Muscle layer of colon (tissue), 2 donors: ENCODE measurements at regions not wholly inside any gene's neighbourhood (a gene's known extent, or its start where the extent isn't known, plus 50 kb on each side); places are given as distances from the start of the nearest gene placed in this dataset.

Source experiments
- H3K27ac ChIP-seq: one replicate; pipeline ENCODE4 v1.7.0; 2013; ENCODE audit warnings: low read depth, mild to moderate bottlenecking, low read length, moderate library complexity
- H3K27me3 ChIP-seq, 2 donors: one replicate each; pipeline ENCODE4 v1.7.0; 2013; ENCODE audit warnings: low read length in 2 of 2, mild to moderate bottlenecking in 2 of 2; ENCODE audit not compliant: insufficient read depth in 2 of 2, control insufficient read depth in 1 of 2
- H3K36me3 ChIP-seq: one replicate; pipeline ENCODE4 v1.7.0; 2013; ENCODE audit warnings: mild to moderate bottlenecking, low read length; ENCODE audit not compliant: insufficient read depth
- H3K4me1 ChIP-seq: one replicate; pipeline ENCODE4 v1.7.0; 2013; ENCODE audit warnings: mild to moderate bottlenecking, low read length; ENCODE audit not compliant: insufficient read depth
- H3K4me3 ChIP-seq, 2 donors: one replicate each; pipeline ENCODE4 v1.7.0; 2013; ENCODE audit warnings: low read length in 2 of 2, low read depth in 1 of 2, mild to moderate bottlenecking in 1 of 2, moderate library complexity in 1 of 2
- H3K9ac ChIP-seq: one replicate; pipeline ENCODE4 v1.7.0; 2013; ENCODE audit warnings: low read length
- H3K9me3 ChIP-seq: one replicate; pipeline ENCODE4 v1.7.0; 2013; ENCODE audit warnings: mild to moderate bottlenecking, low read length
- donor health status: abdominal sarcoma.
- donor health status: Adenocarcinoma of cecum.

DNA sequence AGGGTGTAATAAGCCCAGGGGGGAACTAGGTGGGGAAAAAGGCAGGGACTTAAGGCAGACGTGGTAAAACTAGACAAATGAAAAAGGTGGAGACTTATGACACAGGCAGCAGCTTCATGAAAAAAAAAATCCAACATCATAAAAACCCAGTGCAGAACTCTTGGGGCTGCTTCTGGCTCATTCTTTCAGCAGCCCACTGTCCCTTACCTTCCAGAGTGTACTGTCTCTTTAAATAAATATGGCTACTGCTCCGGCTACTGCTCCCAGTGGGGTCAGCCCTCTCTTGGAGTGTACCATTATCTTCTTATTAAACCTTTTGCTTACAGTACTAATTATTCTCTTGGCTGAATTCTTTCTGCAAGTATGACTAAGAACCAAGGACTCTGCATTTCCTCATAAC lies 699.5 kb downstream of the DSC3 start:
- H3K36me3 ChIP-seq = no peaks in the 10 kb centered on the region
- H3K4me3 ChIP-seq = no peak overlapping the region
- H3K9ac ChIP-seq = no peak overlapping the region
- H3K27me3 ChIP-seq = no peaks in the 10 kb centered on the region
- H3K27ac ChIP-seq = no peak overlapping the region
- no peaks in the 10 kb centered on the region for H3K9me3 ChIP-seq
- H3K4me1 ChIP-seq = peaks cover 8% of the 10 kb centered on the region

DNA sequence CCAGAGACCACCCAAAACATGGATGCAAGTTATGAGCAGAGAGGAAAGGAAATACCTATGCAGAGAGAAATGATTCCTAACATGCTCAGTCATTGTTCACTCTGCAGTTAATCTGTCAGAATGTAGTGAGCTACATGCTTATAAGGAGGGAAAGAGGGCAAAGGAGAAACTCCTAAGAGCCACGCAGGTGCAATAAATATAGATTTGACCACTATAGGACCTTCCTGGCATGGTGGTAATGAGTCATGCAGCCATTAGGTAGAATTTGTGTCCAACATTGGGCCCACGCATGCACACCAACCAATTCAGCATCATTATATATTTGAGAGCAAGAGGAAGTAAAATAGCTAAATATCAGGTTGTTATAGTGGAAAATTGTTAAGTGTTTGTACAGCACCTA lies 699.9 kb downstream of the DSC3 start:
- Histone ChIP-seq H3K27ac (no peak overlapping the region), H3K9me3 (no peaks in the 10 kb centered on the region), H3K4me3 (no peak overlapping the region), H3K9ac (no peak overlapping the region), H3K4me1 (peaks cover 8% of the 10 kb centered on the region), H3K36me3 (no peaks in the 10 kb centered on the region), H3K27me3 (no peaks in the 10 kb centered on the region)

DNA sequence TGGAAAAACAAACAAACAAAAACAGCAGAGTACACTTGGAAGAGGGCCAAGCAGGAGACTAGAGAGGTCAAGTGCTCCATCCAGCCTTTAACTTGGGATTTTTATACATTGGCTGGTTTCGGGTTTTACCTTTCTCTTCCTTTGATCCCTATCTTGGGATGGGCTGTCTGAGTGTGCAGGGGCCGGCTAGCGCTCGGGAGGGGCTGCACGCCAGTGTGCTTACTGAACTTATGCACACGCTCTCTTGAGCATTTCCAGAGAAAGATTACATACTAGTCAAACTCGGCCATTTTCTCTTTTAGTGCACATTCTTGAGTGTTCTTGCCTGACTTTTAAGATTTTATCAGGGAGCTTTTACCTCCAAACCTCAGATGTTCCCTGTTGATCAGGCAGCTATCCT lies 707.8 kb downstream of the DSC3 start:
- H3K27ac ChIP-seq = no peak overlapping the region
- H3K4me1 ChIP-seq = no peaks in the 10 kb centered on the region
- H3K9ac ChIP-seq = no peak overlapping the region
- H3K27me3 ChIP-seq = no peaks in the 10 kb centered on the region
- no peaks in the 10 kb centered on the region for H3K36me3 ChIP-seq
- H3K4me3 ChIP-seq = no peak overlapping the region
- no peaks in the 10 kb centered on the region for H3K9me3 ChIP-seq

DNA sequence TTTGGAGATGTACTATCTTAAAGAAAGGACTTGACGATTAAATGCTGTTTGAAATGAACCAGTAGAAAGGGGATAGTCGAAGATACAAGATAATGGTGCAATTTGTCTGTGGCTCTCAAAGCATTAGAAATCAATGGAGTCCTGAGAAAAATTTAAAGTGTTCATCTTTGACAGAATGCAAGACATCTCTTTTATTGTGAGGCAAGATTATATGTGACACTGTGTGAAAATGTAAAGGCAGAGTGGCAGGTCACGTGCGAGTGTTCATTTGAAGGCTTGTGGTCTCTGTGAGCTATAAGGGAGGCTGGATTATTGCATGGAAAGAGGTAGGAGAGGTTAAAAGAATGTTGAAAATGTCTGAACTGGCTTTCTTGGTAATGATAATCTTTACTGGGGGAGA lies 709.2 kb downstream of the DSC3 start:
- Histone ChIP-seq H3K4me1 (no peaks in the 10 kb centered on the region), H3K9me3 (no peaks in the 10 kb centered on the region)

DNA sequence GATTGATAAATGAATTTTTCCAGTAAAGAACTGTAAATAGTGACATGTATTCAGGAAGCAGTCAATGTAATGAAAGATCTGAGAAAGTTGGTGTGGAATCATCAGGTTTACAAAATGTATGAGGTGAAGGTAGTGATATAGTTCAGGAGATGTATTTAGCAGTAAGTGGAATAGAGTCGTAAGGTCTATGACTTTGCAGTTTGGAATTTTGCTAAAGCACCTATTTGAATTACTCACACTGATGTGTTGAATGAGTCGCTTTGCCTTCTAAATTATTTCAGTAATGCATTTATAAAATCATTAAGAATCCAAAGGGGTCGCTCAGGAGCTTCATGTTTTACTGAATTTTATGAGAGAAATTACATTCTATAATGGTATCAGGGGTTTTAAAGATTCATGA lies 713.7 kb downstream of the DSC3 start:
- H3K9me3 ChIP-seq = no peaks in the 10 kb centered on the region
- H3K9ac ChIP-seq = no peak overlapping the region
- no peak overlapping the region for H3K27ac ChIP-seq
- no peaks in the 10 kb centered on the region for H3K4me1 ChIP-seq
- no peaks in the 10 kb centered on the region for H3K36me3 ChIP-seq
- H3K27me3 ChIP-seq = no peaks in the 10 kb centered on the region
- H3K4me3 ChIP-seq = no peak overlapping the region

More for the DNA sequence above, 709.2 kb downstream of the DSC3 start:
- H3K27ac ChIP-seq = no peak overlapping the region
- H3K36me3 ChIP-seq = no peaks in the 10 kb centered on the region
- H3K27me3 ChIP-seq = no peaks in the 10 kb centered on the region
- no peak overlapping the region for H3K9ac ChIP-seq
- H3K4me3 ChIP-seq = no peak overlapping the region

DNA sequence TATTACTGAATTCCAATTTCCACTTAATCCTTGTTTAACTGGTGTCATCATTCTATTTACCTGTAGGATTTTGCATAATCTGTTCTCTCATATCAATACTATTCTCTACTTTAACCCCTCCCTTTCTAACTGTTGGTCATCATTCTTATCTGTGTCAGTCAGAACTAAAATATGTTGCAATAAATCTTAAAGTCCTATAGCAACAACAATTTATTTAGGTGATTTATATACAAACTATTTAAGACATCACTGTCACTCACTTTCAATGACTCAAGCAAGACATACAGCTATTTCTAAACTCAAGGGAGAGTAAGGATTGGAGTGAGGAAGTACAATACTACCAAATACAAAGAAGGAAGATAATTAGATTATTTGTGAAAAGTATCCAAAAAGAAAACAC lies 740.4 kb downstream of the DSC3 start:
- no peaks in the 10 kb centered on the region for H3K4me1 ChIP-seq
- no peak overlapping the region for H3K27ac ChIP-seq
- H3K27me3 ChIP-seq = no peaks in the 10 kb centered on the region
- no peaks in the 10 kb centered on the region for H3K9me3 ChIP-seq
- H3K36me3 ChIP-seq = no peaks in the 10 kb centered on the region
- no peak overlapping the region for H3K9ac ChIP-seq
- no peak overlapping the region for H3K4me3 ChIP-seq

DNA sequence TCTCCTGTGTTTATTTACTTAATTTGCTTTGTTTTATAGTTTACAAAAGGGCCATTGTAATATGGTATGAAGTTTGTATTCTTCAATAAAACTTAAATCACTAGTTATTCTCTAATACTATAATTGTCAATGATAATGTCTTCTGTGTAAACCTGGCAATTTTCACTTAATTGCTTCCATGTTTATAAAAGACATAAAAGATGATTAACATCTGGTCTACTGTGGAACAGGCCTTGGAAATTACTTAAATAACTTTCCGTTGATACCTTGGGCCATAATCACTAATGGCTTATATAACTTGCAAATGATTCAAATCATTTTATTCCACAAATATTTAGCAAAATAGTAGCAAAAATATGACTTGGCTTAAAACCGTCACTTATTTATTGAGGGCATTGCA lies 743.8 kb downstream of the DSC3 start:
- Histone ChIP-seq H3K4me3 (no peak overlapping the region), H3K36me3 (no peaks in the 10 kb centered on the region), H3K27me3 (no peaks in the 10 kb centered on the region), H3K9ac (no peak overlapping the region), H3K9me3 (no peaks in the 10 kb centered on the region), H3K27ac (no peak overlapping the region), H3K4me1 (no peaks in the 10 kb centered on the region)

DNA sequence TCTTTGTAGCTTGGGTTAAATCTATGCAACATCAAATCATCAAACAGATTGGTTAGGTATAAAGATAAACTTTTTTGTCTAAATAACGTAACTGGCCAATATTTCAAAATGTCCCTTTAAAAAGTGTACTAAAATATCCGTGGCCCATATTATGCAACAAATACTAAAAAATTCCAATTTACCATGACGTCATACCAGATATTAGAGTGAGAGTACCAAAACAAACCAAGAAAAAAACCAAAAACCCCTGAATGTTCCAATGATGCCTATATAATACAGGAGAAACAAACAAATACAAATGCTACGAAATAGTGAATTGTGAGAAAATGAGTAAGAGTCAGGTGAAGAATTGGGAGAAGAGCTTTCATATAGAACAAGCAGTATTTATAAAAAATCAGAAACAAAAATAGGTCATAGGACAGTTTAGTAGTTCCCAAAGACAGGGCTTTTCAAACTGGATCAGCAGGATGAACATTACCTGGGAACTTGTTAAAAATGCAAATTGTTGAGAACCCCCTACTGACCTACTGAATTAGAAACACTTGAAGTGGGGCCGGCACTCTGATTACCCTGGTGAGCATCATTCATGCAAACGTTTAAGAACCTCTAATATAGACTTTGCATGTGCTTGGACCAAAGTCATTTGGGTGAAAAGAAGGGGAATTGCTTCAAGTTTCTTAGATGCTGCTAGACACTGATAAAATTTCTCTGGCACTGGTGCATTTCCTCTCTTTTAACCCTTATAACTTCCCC lies 753.7 kb downstream of the DSC3 start:
- Histone ChIP-seq H3K36me3 (no peaks in the 10 kb centered on the region), H3K4me3 (no peak overlapping the region), H3K27me3 (no peaks in the 10 kb centered on the region), H3K9ac (no peak overlapping the region), H3K9me3 (no peaks in the 10 kb centered on the region), H3K4me1 (no peaks in the 10 kb centered on the region), H3K27ac (no peak overlapping the region)

DNA sequence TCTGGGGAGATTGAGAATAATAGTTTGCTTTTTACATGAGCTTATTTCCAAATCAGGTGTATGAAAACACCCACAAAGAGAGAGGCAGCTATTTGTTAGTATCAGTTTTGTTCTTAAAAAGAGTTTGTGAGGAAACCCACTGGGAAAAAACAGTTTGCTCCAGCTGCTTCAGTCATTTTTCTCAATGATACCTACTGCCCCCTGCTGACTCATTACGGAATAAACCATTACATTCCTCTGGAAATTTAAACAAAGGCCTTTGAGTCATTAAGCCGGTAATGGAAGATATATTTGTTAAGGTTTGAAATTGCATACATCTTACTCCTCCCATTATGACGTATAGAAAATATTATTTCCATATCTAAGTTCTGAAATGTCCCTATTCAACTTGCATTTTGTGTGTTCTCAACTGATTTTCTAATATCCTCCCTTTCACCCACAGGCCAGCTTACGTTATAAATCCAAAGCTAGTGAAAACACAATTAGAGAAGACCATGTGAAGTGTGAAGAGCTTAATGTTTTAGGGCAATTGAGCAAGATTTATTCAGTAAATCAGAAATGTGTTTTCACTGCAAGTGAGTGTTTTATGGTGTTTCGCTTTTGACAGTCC lies 761.6 kb downstream of the DSC3 start:
- H3K9ac ChIP-seq = no peak overlapping the region
- H3K27ac ChIP-seq = no peak overlapping the region
- H3K36me3 ChIP-seq = no peaks in the 10 kb centered on the region

DNA sequence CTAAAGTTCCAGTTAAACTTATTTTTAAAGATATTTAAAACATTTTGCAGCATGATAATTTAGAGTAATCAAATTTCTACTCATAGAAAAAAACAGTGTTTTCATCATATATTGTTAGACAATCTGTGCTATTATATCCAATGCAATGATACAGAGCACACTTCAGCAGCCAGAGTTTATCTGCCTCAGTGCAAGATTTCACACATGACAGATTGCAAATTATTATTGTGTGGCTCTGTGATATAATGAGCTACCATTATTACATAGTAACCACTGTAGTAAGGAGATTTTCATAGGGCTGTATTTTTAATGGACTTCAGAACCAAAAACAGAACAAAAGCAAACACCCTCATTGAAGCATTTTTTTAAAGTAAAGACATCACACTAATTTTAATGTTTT lies 762.4 kb downstream of the DSC3 start:
- no peak overlapping the region for H3K4me3 ChIP-seq
- H3K27ac ChIP-seq = no peak overlapping the region
- H3K27me3 ChIP-seq = no peaks in the 10 kb centered on the region
- H3K9ac ChIP-seq = no peak overlapping the region
- H3K36me3 ChIP-seq = no peaks in the 10 kb centered on the region
- H3K9me3 ChIP-seq = no peaks in the 10 kb centered on the region
- H3K4me1 ChIP-seq = no peaks in the 10 kb centered on the region

More for the DNA sequence above, 761.6 kb downstream of the DSC3 start:
- no peaks in the 10 kb centered on the region for H3K27me3 ChIP-seq
- no peak overlapping the region for H3K4me3 ChIP-seq
- H3K9me3 ChIP-seq = no peaks in the 10 kb centered on the region
- H3K4me1 ChIP-seq = no peaks in the 10 kb centered on the region

DNA sequence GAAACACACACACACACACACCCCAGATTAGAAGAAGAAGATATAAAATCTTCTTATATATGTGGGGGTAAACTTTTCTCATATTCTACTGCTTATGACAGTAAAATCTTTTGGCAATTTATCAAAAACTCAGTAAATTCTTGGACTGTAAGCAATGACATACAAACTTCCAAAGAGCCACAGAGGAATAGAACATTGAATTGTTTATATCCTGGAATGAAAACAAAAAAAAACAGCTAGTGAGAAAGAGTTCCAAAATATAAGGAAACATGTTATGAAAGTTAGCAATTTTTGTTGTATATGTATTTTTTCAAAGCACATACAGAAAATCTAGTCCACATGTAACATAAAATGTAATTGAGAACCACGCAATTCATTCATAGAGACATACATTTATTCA lies 764.9 kb downstream of the DSC3 start:
- Histone ChIP-seq H3K9me3 (no peaks in the 10 kb centered on the region), H3K4me1 (no peaks in the 10 kb centered on the region), H3K27ac (no peak overlapping the region), H3K4me3 (no peak overlapping the region), H3K9ac (no peak overlapping the region), H3K36me3 (no peaks in the 10 kb centered on the region), H3K27me3 (no peaks in the 10 kb centered on the region)

DNA sequence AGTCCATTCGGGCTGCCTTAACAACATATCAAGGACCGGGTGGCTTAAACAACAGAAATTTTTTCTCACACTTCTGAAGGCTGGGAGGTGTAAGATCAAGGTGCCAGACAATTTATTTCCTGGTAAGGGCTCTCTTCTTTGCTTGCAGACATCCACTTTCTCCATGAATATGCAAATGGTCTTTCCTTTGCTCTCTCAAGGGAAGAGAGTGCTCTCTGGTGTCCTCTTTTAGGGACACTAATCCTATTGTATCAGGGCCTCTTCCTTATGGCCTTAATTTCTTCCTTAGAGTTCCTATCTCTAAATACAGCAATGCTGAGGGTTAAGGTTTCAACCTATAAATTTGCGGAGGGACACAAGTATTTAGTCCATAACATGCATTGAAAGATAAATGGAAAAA lies 770.8 kb downstream of the DSC3 start:
- no peak overlapping the region for H3K4me3 ChIP-seq
- H3K27ac ChIP-seq = no peak overlapping the region
- no peaks in the 10 kb centered on the region for H3K4me1 ChIP-seq
- no peaks in the 10 kb centered on the region for H3K27me3 ChIP-seq
- no peaks in the 10 kb centered on the region for H3K9me3 ChIP-seq
- no peak overlapping the region for H3K9ac ChIP-seq
- H3K36me3 ChIP-seq = no peaks in the 10 kb centered on the region
